Choroid plexus epithelial cell (primary cell): ENCODE measurements at regions not wholly inside any gene's neighbourhood (a gene's known extent, or its start where the extent isn't known, plus 50 kb on each side); places are given as distances from the start of the nearest gene placed in this dataset.

Experiments
- DNase-seq: peaks from one replicate; pipeline ENCODE4 v3.0.0-alpha.2; 2010; ENCODE audit warnings: low read depth
- H3K4me3 ChIP-seq: 2 replicates; pipeline ENCODE4 v1.5.1; 2011; ENCODE audit warnings: low read depth, mild to moderate bottlenecking, control low read depth, low read length, moderate library complexity
- CTCF ChIP-seq: conservative IDR thresholded peaks from 2 replicates; pipeline ENCODE4 v1.5.1; 2011; ENCODE audit warnings: low read depth, mild to moderate bottlenecking, control low read depth, inconsistent platforms, low read length, moderate library complexity

GRCh38 chr5:179418972-179419371 is 73.7 kb upstream of the ADAMTS2 start:
- no peak for TF ChIP-seq CTCF

GRCh38 chr5:179417696-179418095 is 72.4 kb upstream of the ADAMTS2 start:
- H3K4me3 ChIP-seq = no peak overlapping the region
- no peak for DNase-seq
- no peak for TF ChIP-seq CTCF

More at GRCh38 chr5:179418972-179419371, 73.7 kb upstream of the ADAMTS2 start:
- DNase-seq = no peak
- no peak overlapping the region for H3K4me3 ChIP-seq

- H3K4me3 ChIP-seq = no peak overlapping the region
- TF ChIP-seq CTCF = no peak
- no peak for DNase-seq
Measured at GRCh38 chr5:179417016-179417415, 71.8 kb upstream of the ADAMTS2 start.

GRCh38 chr5:179416114-179416822 is 71.0 kb upstream of the ADAMTS2 start:
- no peak overlapping the region for H3K4me3 ChIP-seq
- DNase-seq = no peak
- TF ChIP-seq CTCF = no peak

GRCh38 chr5:179415291-179416060 is 70.2 kb upstream of the ADAMTS2 start:
- DNase-seq = no peak
- no peak overlapping the region for H3K4me3 ChIP-seq
- TF ChIP-seq CTCF = no peak

GRCh38 chr5:179414459-179415261 is 69.4 kb upstream of the ADAMTS2 start:
- no peak for TF ChIP-seq CTCF
- H3K4me3 ChIP-seq = no peak overlapping the region
- DNase-seq = no peak
